ENCODE measurements at regions not wholly inside any gene's neighbourhood (a gene's known extent, or its start where the extent isn't known, plus 50 kb on each side); places are given as distances from the start of the nearest gene placed in this dataset.

- no peak for TF ChIP-seq ZNF274 (IDR thresholded peaks at IDR 0.05; ENCODE audit: low read depth, low read length)
- no peak overlapping the region for H3K4me3 ChIP-seq (ENCODE audit: low read length)
Observed at GRCh38 chr6:6851949-6852261, 255.9 kb upstream of the RREB1 start.

- no peak for TF ChIP-seq ZNF274 (IDR thresholded peaks at IDR 0.05; ENCODE audit: low read depth, low read length)
- no peak overlapping the region for H3K4me3 ChIP-seq (ENCODE audit: low read length)
Observed at GRCh38 chr6:6856538-6857523, 250.9 kb upstream of the RREB1 start.

GRCh38 chr6:6857528-6857927, 250.2 kb upstream of the RREB1 start:
- TF ChIP-seq ZNF274 (IDR thresholded peaks at IDR 0.05; ENCODE audit: low read depth, low read length) = no peak
- no peak overlapping the region for H3K4me3 ChIP-seq (ENCODE audit: low read length)

GRCh38 chr6:6858533-6858982, 249.2 kb upstream of the RREB1 start:
- no peak overlapping the region for H3K4me3 ChIP-seq (ENCODE audit: low read length)
- TF ChIP-seq ZNF274 (IDR thresholded peaks at IDR 0.05; ENCODE audit: low read depth, low read length) = no peak

GRCh38 chr6:6859105-6859504, 248.7 kb upstream of the RREB1 start:
- TF ChIP-seq ZNF274 (IDR thresholded peaks at IDR 0.05; ENCODE audit: low read depth, low read length) = no peak
- no peak overlapping the region for H3K4me3 ChIP-seq (ENCODE audit: low read length)

- no peak overlapping the region for H3K4me3 ChIP-seq (ENCODE audit: low read length)
- TF ChIP-seq ZNF274 (IDR thresholded peaks at IDR 0.05; ENCODE audit: low read depth, low read length) = no peak
Observed at GRCh38 chr6:6859722-6860121, 248.0 kb upstream of the RREB1 start.

- no peak overlapping the region for H3K4me3 ChIP-seq (ENCODE audit: low read length)
- TF ChIP-seq ZNF274 (IDR thresholded peaks at IDR 0.05; ENCODE audit: low read depth, low read length) = no peak
Observed at GRCh38 chr6:6860863-6861262, 246.9 kb upstream of the RREB1 start.

- H3K4me3 ChIP-seq (ENCODE audit: low read length) = no peak overlapping the region
- TF ChIP-seq ZNF274 (IDR thresholded peaks at IDR 0.05; ENCODE audit: low read depth, low read length) = no peak
Observed at GRCh38 chr6:6861351-6861894, 246.3 kb upstream of the RREB1 start.

- H3K4me3 ChIP-seq (ENCODE audit: low read length) = no peak overlapping the region
- no peak for TF ChIP-seq ZNF274 (IDR thresholded peaks at IDR 0.05; ENCODE audit: low read depth, low read length)
Observed at GRCh38 chr6:6861995-6862394, 245.8 kb upstream of the RREB1 start.

- H3K4me3 ChIP-seq (ENCODE audit: low read length) = no peak overlapping the region
- TF ChIP-seq ZNF274 (IDR thresholded peaks at IDR 0.05; ENCODE audit: low read depth, low read length) = no peak
Observed at GRCh38 chr6:6863970-6864639, 243.7 kb upstream of the RREB1 start.

- TF ChIP-seq ZNF274 (IDR thresholded peaks at IDR 0.05; ENCODE audit: low read depth, low read length) = no peak
- no peak overlapping the region for H3K4me3 ChIP-seq (ENCODE audit: low read length)
Observed at GRCh38 chr6:6865611-6866010, 242.2 kb upstream of the RREB1 start.

GRCh38 chr6:6866656-6867403, 240.9 kb upstream of the RREB1 start:
- TF ChIP-seq ZNF274 (IDR thresholded peaks at IDR 0.05; ENCODE audit: low read depth, low read length) = no peak
- H3K4me3 ChIP-seq (ENCODE audit: low read length) = no peak overlapping the region

- no peak overlapping the region for H3K4me3 ChIP-seq (ENCODE audit: low read length)
- TF ChIP-seq ZNF274 (IDR thresholded peaks at IDR 0.05; ENCODE audit: low read depth, low read length) = no peak
Observed at GRCh38 chr6:6867404-6867799, 240.4 kb upstream of the RREB1 start.

GRCh38 chr6:6869094-6869493, 238.7 kb upstream of the RREB1 start:
- no peak overlapping the region for H3K4me3 ChIP-seq (ENCODE audit: low read length)
- TF ChIP-seq ZNF274 (IDR thresholded peaks at IDR 0.05; ENCODE audit: low read depth, low read length) = no peak
